IPS-11a (cell line): ENCODE measurements at regions not wholly inside any gene's neighbourhood (a gene's known extent, or its start where the extent isn't known, plus 50 kb on each side); places are given as distances from the start of the nearest gene placed in this dataset.

Experiments used
- H3K4me3 ChIP-seq: one replicate; pipeline ENCODE4 v1.5.1; 2013; ENCODE audit warnings: low read depth, low read length, control low read depth

- H3K4me3 ChIP-seq, result peak overlapping the region; percentile 33
Measured at GRCh38 chr20:63101781-63102720, 95.3 kb upstream of the BHLHE23 start.

GRCh38 chr20:63100926-63101699, 94.3 kb upstream of the BHLHE23 start:
- no peak overlapping the region for H3K4me3 ChIP-seq

- no peak overlapping the region for H3K4me3 ChIP-seq
Measured at GRCh38 chr20:63100174-63100925, 93.6 kb upstream of the BHLHE23 start.

GRCh38 chr20:63099456-63100173, 92.9 kb upstream of the BHLHE23 start:
- no peak overlapping the region for H3K4me3 ChIP-seq

- no peak overlapping the region for H3K4me3 ChIP-seq
Measured at GRCh38 chr20:63098195-63098810, 91.5 kb upstream of the BHLHE23 start.

- H3K4me3 ChIP-seq, result no peak overlapping the region
Measured at GRCh38 chr20:63097336-63097831, 90.6 kb upstream of the BHLHE23 start.

GRCh38 chr20:63096681-63097335, 90.0 kb upstream of the BHLHE23 start:
- H3K4me3 ChIP-seq, result no peak overlapping the region

- no peak overlapping the region for H3K4me3 ChIP-seq
Measured at GRCh38 chr20:63095718-63096654, 89.2 kb upstream of the BHLHE23 start.

GRCh38 chr20:63094767-63095499, 88.2 kb upstream of the BHLHE23 start:
- no peak overlapping the region for H3K4me3 ChIP-seq

- no peak overlapping the region for H3K4me3 ChIP-seq
Measured at GRCh38 chr20:63093966-63094766, 87.4 kb upstream of the BHLHE23 start.

- H3K4me3 ChIP-seq, result no peak overlapping the region
Measured at GRCh38 chr20:63092660-63093215, 86.0 kb upstream of the BHLHE23 start.

- H3K4me3 ChIP-seq, result no peak overlapping the region
Measured at GRCh38 chr20:63091901-63092659, 85.3 kb upstream of the BHLHE23 start.

GRCh38 chr20:63090682-63091571, 84.2 kb upstream of the BHLHE23 start:
- H3K4me3 ChIP-seq, result no peak overlapping the region

GRCh38 chr20:63090052-63090451, 83.3 kb upstream of the BHLHE23 start:
- no peak overlapping the region for H3K4me3 ChIP-seq
